CD4-positive, alpha-beta T cell (primary cell): ENCODE measurements at regions not wholly inside any gene's neighbourhood (a gene's known extent, or its start where the extent isn't known, plus 50 kb on each side); places are given as distances from the start of the nearest gene placed in this dataset.

ENCODE experiments used
- ATAC-seq: fragments of 200-7000 bp; cut with Tn5 transposase; one replicate; pipeline ENCODE4 v1.10.0; 2022; ENCODE audit warnings: mild to moderate bottlenecking; ENCODE audit not compliant: poor library complexity
- CTCF ChIA-PET: fragments of 350-600 bp; sonication (Branson Sonifier 250); formaldehyde crosslinking; loops from one replicate; lab custom pipeline; 2021; ENCODE audit warnings: antibody characterized with exemption, inconsistent platforms; lab: Charles Lee
- POLR2A ChIA-PET: fragments of 350-600 bp; sonication (Branson Sonifier 250); formaldehyde crosslinking; loops from one replicate; lab custom pipeline; 2021; ENCODE audit warnings: antibody characterized with exemption, inconsistent platforms; lab: Charles Lee
- DNase-seq, 14 experiments: peaks; one replicate each; pipeline ENCODE4 v3.0.0-alpha.2; 2013 to 2020; ENCODE audit warnings: mixed read lengths in 2 of 14
- H3K27ac ChIP-seq, 2 donors: one replicate each; pipeline versions ENCODE4 v1.5.1 to v1.7.0; 2013; ENCODE audit warnings: low read length in 2 of 2, low read depth in 1 of 2, mild to moderate bottlenecking in 1 of 2
- H3K27me3 ChIP-seq, 2 experiments: 1 replicate in 1 of 2; 2 replicates in 1 of 2; pipeline versions ENCODE4 v1.6.1 to v1.7.0; 2013; ENCODE audit warnings: low read length in 2 of 2, control low read depth in 1 of 2, mild to moderate bottlenecking in 1 of 2, moderate library complexity in 1 of 2; ENCODE audit not compliant: insufficient read depth in 2 of 2, control insufficient read depth in 1 of 2
- H3K36me3 ChIP-seq: one replicate; pipeline ENCODE4 v1.6.1; 2013; ENCODE audit warnings: low read length, control low read depth; ENCODE audit not compliant: insufficient read depth
- H3K4me1 ChIP-seq: one replicate; pipeline ENCODE4 v1.6.1; 2013; ENCODE audit warnings: low read length, control low read depth; ENCODE audit not compliant: insufficient read depth
- H3K4me3 ChIP-seq: one replicate; pipeline ENCODE4 v1.5.1; 2013; ENCODE audit warnings: mild to moderate bottlenecking, low read length, moderate library complexity
- H3K9me3 ChIP-seq, 2 experiments: 1 replicate in 1 of 2; 2 replicates in 1 of 2; pipeline versions ENCODE4 v1.6.1 to v1.7.0; 2013; ENCODE audit warnings: low read length in 2 of 2, mild to moderate bottlenecking in 2 of 2, control low read depth in 1 of 2, moderate library complexity in 1 of 2; ENCODE audit not compliant: control insufficient read depth in 1 of 2, insufficient read depth in 1 of 2
- H3K27ac Mint-ChIP-seq: one replicate; pipeline ENCODE4 v1.8.0; 2020; ENCODE audit warnings: mixed read lengths
- H3K27me3 Mint-ChIP-seq: one replicate; pipeline ENCODE4 v1.8.0; 2021; ENCODE audit warnings: mixed read lengths
- H3K36me3 Mint-ChIP-seq: one replicate; pipeline ENCODE4 v1.8.0; 2021; ENCODE audit warnings: low read depth, mixed read lengths
- H3K4me1 Mint-ChIP-seq: one replicate; pipeline ENCODE4 v1.8.0; 2021; ENCODE audit warnings: low read depth, mixed read lengths
- H3K4me3 Mint-ChIP-seq: one replicate; pipeline ENCODE4 v1.8.0; 2020; ENCODE audit warnings: mild to moderate bottlenecking, mixed read lengths
- H3K9me3 Mint-ChIP-seq: one replicate; pipeline ENCODE4 v1.8.0; 2020; ENCODE audit warnings: mixed read lengths
- CTCF ChIP-seq: fragments of 200-600 bp; IDR thresholded peaks from one replicate; pipeline ENCODE4 v1.8.0; 2022; ENCODE audit warnings: antibody characterized with exemption, mild to moderate bottlenecking
- intact Hi-C, 2 experiments: fragments of 100-400 bp; cut with DNase I in 1 of 2; cut with micrococcal nuclease in 1 of 2; formaldehyde crosslinking; loops; one replicate each; pipeline versions ENCODE4 v1.15.1 to v1.9.0; 2023 to 2025; cut with DNase I, micrococcal nuclease

DNA sequence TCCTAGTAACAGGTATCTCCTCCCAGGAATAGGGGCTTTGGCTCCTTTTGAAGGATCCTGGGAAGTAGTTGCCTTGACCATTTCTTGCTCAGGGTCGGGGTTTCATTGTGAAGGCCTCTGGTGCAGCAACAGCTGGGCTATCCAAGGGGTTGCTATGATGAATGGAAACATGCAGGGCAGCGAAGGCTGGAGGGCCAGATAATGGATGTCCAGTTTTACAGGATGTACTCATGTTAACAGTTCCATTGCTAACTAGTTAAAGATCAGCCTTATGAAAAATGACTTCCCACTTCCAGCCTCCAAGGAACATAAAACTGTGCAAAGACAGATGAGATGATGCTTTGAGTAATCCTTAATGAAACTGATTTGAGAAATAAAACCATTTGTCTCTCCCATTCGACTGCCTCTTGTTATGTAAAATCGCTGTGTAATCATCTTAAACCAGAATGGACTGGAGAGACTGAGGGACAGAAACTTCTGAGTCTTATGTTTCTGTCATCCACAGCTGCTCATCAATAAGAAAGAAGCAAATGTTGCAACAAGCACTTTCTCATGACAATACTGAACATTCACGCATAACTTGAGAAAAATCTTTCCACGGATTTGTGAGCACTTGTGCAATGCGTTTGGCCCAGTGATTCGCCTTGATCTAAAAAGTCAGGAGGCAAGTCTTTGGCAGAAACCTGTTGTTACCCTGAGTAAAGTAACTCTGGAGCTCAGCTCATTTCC, 473.5 kb upstream of the RGMA start:
- ATAC-seq (no peak), DNase-seq (no peak)
- Histone ChIP-seq H3K27ac (no peak overlapping the region), H3K9me3 (no peaks in the 10 kb centered on the region), H3K4me1 (no peaks in the 10 kb centered on the region), H3K4me3 (no peak overlapping the region), H3K36me3 (no peaks in the 10 kb centered on the region), H3K27me3 (no peaks in the 10 kb centered on the region)
- CTCF ChIA-PET, result no interaction called here
- TF ChIP-seq CTCF, result no peak
- H3K27me3 Mint-ChIP-seq, result peaks cover 3% of the 10 kb centered on the region
- H3K27ac Mint-ChIP-seq, result no peak overlapping the region
- intact Hi-C loops, result no loop called here
- no peaks in the 10 kb centered on the region for H3K36me3 Mint-ChIP-seq
- POLR2A ChIA-PET, result no interaction called here
- H3K4me1 Mint-ChIP-seq, result no peaks in the 10 kb centered on the region
- no peaks in the 10 kb centered on the region for H3K9me3 Mint-ChIP-seq
- H3K4me3 Mint-ChIP-seq, result no peak overlapping the region

- Mint-ChIP-seq H3K36me3 (no peaks in the 10 kb centered on the region), H3K4me3 (no peak overlapping the region), H3K27me3 (peaks cover 20% of the 10 kb centered on the region), H3K27ac (no peak overlapping the region), H3K9me3 (no peaks in the 10 kb centered on the region), H3K4me1 (no peaks in the 10 kb centered on the region)
- no peak for DNase-seq
- Histone ChIP-seq H3K27me3 (no peaks in the 10 kb centered on the region), H3K9me3 (no peaks in the 10 kb centered on the region), H3K36me3 (no peaks in the 10 kb centered on the region), H3K27ac (no peak overlapping the region), H3K4me3 (no peak overlapping the region), H3K4me1 (no peaks in the 10 kb centered on the region)
- no peak for ATAC-seq
- TF ChIP-seq CTCF, result no peak
- ChIA-PET CTCF (no interaction called here), POLR2A (no interaction called here)
- intact Hi-C loops, result no loop called here
These were observed 468.7 kb upstream of the RGMA start for GRCh38 chr15:93557696-93558095.

GRCh38 chr15:93553167-93553935, 464.3 kb upstream of the RGMA start:
- Mint-ChIP-seq H3K27ac (no peak overlapping the region), H3K4me1 (no peaks in the 10 kb centered on the region), H3K4me3 (no peak overlapping the region), H3K36me3 (no peaks in the 10 kb centered on the region), H3K27me3 (peaks cover 30% of the 10 kb centered on the region), H3K9me3 (no peaks in the 10 kb centered on the region)
- H3K4me3 ChIP-seq, result no peak overlapping the region
- peaks cover 0 to 3% of the 10 kb centered on the region in 2 experiments for H3K9me3 ChIP-seq
- H3K36me3 ChIP-seq, result no peaks in the 10 kb centered on the region
- H3K27me3 ChIP-seq, result no peaks in the 10 kb centered on the region
- CTCF ChIA-PET, result interaction anchor here (0.6 kb wide), 1 partner anchor 1121 kb away, joined by 3 read pairs; no protein-coding TSS in a partner anchor
- ATAC-seq (no peak), DNase-seq (no peak)
- POLR2A ChIA-PET, result no interaction called here
- TF ChIP-seq CTCF, result no peak
- intact Hi-C loops, result no loop called here
- no peaks in the 10 kb centered on the region for H3K4me1 ChIP-seq
- H3K27ac ChIP-seq, result no peak overlapping the region
